H54 (cell line): ENCODE measurements at regions not wholly inside any gene's neighbourhood (a gene's known extent, or its start where the extent isn't known, plus 50 kb on each side); places are given as distances from the start of the nearest gene placed in this dataset.

Source experiments
- DNase-seq: peaks from one replicate; pipeline ENCODE4 v3.0.0; 2011; ENCODE audit warnings: low spot score, mixed read lengths; ENCODE audit not compliant: insufficient read length
- FAIRE-seq: peaks from 3 replicates; lab custom pipeline; 2011; peaks lifted over from hg19 to GRCh38; lab: Jason Lieb, UNC
- POLR2A ChIP-seq: IDR thresholded peaks from 2 replicates; pipeline ENCODE4 v1.6.1; 2011; ENCODE audit warnings: low read depth, mild to moderate bottlenecking, low read length

DNA sequence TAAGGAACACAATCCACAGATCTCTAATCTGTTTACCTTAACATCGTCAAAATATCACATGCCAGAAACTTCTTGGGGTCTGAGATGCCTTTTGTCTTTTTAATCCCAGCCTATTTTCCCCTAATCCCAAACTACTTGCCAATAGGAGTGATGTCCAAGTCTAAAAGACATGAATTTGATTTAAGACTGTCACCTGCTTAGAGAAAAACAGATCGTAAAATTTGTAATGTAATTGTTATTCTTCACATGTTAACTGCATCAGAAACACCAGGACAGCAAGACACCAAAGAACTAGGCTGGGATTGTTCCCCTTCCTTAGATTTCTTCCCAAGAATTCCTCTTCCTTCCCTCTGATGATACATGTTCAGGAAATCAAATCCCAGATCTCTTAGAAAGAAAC lies 198.1 kb upstream of the ARHGAP20 start:
- DNase-seq (no peak), FAIRE-seq (no peak)
- TF ChIP-seq POLR2A = no peak

DNA sequence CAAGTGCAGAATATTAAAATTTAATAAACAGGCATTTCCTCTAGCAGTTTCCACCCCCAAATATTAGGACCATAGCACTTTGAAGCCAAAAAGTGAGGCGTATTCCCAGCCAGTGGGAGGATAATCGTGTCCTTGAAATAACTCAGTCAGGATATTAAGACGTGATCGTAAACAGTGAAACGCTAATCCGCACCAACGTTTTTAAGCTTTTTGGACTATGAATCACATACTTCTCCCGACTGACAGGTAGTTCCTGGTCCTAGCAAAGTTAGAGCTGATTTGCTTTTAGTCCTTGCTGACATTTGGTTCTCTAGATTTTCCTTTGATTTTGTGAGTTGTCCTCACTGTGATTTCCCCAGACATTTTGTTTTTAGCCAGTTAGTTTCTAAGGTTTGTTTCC lies 197.1 kb upstream of the ARHGAP20 start:
- FAIRE-seq (no peak), DNase-seq (no peak)
- no peak for TF ChIP-seq POLR2A

DNA sequence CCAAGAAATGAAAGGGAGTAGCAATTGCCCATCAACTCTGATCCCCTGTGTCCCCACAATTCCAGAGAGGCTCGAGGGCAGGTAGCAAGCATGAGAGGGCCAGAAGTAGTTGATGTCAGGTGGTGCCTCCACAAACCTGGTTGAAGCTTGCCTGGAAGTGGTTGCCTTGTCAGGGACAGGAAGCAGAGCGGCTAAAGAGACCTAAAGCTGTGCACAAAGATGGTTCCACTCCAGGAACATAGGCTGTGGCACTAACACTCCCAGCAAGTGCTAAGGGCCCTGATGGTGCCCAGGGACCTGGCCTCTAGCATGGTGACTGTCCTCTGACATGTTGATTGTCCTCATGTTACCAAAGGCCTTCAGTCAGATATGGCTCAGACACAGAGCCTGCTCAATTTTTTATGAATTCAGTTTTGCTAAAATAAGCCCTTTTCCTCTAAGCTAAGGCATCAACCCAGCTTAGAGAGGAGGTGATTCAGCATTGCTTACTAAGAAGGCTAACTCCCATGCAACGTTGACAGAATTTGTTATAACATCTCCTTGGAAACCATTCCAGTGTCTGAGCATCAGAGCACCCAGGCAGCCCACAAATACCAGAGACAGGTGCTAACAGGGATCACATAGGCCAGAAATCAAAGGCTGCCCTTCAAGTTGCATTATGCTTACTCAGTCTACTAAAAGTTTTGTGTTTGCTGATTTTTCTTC lies 196.3 kb upstream of the ARHGAP20 start:
- DNase-seq (no peak), FAIRE-seq (no peak)
- TF ChIP-seq POLR2A = no peak

DNA sequence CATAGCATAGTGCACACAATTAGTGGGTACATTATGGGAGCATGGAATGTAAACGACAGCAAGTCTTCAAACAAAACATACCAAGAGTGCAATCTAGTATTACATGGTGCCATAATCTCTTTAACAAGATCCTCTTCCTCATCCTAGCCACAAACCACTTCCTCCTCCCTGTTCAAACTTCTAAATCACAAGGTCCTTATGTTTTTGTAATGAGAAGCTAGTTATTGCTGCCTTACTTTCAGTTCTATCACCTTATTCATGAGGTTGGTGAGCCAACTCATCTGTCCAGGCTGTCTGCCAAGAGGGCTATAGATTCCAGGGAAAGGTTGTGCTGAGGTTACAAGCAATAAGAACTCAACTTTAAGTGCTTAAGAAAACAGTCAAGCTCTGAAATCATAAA lies 195.4 kb upstream of the ARHGAP20 start:
- FAIRE-seq = no peak
- no peak for TF ChIP-seq POLR2A
- DNase-seq = no peak

DNA sequence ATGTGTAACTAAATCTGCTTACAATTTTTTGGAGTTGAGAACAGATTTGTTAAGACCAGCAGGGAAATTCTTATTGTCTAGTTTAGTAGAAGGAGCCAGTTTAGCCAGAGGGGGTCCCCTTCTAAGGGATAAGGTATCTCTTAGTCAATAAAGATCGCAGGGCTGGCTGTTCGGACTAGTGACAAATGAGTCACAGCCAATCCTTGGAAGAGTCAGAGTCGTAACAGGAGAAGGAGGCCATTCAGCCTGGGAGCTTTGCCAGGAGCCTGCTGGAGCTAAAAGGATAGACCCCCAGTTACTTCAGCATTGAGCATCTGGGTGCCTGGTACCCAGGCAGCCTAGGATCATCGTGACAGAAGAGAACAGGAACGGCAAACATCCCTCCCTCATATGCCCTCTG lies 191.6 kb upstream of the ARHGAP20 start:
- TF ChIP-seq POLR2A = no peak
- DNase-seq (no peak), FAIRE-seq (no peak)

DNA sequence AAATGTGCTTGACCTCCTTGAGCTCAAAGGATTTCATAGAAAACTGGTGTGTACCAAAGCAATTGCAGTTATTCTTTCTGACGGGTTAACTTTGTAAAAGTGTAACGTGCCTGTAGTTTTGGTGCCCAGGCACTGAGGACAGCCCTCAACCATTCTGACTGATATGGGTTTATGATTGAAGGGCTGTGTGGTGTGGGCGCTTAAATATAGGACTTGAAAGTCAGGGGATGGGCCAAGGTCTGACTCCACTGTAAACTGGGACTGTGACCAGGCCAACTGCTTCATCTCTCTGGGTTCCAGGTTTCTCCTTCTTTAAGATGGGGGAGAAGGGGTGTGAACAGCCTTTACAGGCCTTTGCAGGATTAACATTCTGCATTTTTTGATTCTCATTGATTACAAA lies 191.1 kb upstream of the ARHGAP20 start:
- FAIRE-seq = no peak

DNA sequence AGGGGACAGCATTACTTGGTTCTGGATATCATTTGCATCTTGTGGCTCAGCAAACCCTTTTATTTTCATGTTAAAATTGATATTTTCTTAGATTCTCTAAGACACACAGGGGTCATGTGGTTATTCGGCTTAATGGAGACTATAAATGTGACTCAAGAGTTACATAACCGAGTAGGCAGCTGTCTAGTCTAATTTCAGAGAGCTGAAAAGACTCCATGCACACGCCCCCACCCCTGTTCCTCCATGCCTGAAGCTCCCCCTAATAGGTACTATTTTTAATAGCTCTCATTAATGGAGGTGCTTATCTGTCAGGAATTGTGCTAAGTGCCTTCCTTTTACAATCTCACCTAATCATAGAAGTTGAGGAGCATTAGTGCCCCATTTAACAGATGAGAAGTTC lies 189.2 kb upstream of the ARHGAP20 start:
- DNase-seq (no peak), FAIRE-seq (no peak)
- no peak for TF ChIP-seq POLR2A

More for the DNA sequence above, 191.1 kb upstream of the ARHGAP20 start:
- DNase-seq = no peak
- TF ChIP-seq POLR2A = no peak

DNA sequence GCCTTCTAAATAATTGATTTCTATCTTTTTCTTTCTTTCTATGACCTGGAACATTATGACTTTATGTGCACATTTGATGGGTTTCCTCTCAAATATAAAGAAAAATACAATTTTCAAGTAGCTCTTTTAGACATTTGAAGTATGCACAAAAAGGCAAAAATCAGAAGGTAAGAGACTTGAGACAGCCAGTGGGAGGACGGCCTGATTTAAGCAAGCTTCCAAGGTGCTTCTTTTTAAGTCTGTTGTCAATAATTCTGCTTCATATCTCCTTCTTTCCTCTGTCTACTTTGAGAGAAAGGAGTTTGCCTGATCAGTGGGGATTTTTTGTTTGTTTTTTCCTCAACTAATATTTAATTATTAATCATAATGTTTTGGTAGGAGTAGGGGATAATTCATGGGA lies 188.2 kb upstream of the ARHGAP20 start:
- no peak for TF ChIP-seq POLR2A
- no peak for FAIRE-seq

DNA sequence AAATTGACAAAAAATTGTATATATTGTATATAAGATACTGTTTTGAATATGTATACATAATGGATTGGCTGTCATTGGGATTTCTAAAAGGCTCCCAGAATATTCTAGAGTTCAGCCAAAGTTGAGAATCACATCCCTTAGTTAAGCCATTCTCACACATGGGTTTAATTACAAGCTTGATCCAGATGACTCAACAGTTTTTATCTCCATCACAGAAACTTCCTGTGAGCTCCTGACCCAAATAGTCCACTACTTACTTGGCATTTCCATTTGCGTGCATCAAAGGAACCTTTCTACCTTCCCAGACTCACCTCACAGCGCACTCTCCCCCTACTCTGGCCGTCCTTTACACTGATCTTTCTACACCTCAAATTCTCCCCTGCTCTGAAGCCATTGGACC lies 184.8 kb upstream of the ARHGAP20 start:
- no peak for TF ChIP-seq POLR2A
- FAIRE-seq = no peak
- DNase-seq = no peak

More for the DNA sequence above, 188.2 kb upstream of the ARHGAP20 start:
- no peak for DNase-seq

DNA sequence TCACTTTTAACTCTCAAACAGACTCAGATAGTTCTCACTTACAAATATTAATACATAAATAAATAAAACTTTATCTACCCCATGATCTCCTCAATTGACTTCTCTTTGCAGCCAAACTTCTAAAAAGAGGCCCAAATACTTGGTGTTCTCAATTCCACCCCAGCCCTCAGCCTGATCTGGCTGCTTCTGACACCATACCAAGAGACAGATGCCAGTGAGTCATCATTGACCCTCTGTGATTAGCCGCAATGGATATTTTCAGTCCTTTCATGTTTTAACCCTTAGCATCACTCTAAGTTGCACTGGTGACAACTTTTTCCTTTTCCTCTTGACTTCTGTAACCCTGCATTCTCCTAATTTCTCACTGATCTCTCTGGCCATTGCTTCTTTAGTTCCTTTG lies 184.1 kb upstream of the ARHGAP20 start:
- DNase-seq (no peak), FAIRE-seq (no peak)
- TF ChIP-seq POLR2A = no peak

DNA sequence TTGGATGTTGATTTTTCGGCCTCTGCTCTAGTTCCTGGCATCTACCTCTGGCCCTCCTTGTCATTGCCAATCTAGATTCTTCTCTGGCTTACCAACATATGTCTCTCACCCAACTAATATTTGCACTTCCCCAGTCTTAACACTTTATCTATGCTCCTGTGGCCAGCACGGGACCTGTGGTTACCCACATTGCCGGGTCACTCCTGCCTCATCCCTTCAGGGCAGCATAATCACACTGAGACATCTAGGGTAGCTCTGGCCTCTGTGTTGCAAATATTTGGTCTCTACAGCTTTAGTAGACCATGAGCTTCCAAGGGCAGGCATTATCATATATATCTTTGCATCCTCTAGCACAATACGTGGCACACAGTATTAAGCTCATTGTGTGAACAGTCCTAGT lies 182.0 kb upstream of the ARHGAP20 start:
- no peak for FAIRE-seq

DNA sequence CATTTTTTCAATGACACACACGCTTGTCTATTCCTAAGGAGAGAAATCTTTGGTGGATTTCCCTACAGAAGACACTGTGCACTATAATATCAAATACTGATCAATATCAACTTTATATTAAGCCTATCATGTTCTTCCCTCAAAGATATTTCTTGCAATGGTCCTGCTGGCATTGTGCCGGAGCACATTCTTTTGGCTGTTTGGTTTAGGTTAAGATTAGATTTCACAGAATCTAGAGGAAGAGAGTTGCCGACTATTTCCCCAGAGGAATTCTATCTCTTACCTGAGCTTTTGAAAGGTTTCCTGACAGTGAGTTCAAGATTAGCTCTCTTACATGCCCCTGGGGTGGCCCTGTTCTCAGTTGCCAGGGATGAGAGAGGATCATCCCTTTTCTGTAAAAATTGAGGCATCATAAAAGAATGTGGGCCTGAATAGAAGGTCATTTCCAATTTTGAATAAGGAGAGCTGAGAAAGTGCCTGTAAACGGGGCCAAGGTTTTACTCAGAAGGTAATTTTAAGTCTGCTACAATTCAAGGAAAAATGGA lies 180.6 kb upstream of the ARHGAP20 start:
- no peak for TF ChIP-seq POLR2A
- FAIRE-seq (no peak), DNase-seq (no peak)

More for the DNA sequence above, 182.0 kb upstream of the ARHGAP20 start:
- no peak for TF ChIP-seq POLR2A
- DNase-seq = no peak

DNA sequence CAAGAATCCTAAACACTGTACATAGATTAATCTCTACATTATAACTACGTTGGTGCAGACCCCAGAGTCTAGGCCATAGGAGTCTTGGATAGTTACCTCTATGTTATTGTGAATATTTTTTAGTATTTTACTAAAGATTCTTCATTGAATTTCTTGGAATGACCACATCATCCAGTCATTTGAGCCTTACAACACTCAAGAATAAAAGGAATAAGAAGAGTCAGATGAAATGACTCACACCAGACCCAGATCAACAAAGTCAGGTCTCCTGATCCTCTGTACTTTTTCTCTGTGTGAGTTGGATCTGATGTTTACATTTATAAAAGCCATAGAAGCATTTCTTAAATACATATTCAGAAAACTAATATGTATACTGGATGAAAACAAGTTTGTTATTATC lies 179.2 kb upstream of the ARHGAP20 start:
- DNase-seq (no peak), FAIRE-seq (no peak)
- no peak for TF ChIP-seq POLR2A

DNA sequence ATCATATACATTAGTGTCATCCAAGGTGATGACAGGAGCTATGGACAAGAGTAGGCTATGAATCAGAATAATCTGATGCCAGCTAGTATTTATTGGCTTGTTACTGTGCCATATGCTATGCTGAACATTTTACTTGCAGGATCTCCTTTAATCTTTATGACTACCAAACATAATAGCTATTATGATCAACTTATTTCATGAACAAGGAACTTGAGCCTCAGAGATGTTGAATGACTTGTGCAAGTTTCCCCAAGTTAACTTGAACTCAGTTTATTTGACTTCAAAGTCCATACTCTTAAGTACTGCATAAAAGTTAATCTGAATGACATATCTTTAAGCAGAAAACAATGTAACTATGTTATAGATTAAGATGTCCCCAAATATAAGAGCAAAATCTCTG lies 178.8 kb upstream of the ARHGAP20 start:
- no peak for FAIRE-seq
- TF ChIP-seq POLR2A = no peak
- no peak for DNase-seq

DNA sequence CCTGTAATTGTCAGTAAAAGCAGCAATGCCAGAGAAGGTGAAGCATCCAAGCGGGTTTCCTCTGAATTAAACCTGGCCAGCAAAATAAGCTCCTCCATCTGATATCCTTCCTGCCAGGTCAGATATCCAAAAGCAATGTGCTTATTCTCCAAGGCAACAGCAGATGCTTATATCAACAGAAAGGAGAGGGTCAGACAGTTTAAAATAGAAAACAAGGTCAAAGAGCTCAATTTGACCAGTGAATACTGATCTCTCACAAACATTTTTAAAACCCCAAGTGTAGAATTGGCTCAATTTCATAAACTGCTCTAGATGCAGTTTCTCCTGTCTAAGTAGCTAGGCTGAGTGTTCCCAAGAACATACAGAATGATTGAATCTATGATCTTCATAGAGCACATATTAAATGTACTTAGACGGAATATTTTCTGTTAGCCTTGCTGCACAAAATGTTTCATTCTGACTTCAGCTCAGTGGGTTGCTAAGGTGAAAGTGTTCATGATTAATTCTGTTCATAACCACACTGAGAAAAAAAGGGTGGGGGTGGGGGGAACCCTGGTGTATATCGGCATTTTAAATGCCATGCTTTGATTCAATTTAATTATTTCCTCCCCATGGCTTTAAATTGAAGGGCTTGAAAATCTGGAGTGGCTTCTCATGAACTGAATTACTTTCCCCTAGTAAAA lies 174.2 kb upstream of the ARHGAP20 start:
- DNase-seq (no peak), FAIRE-seq (no peak)
- no peak for TF ChIP-seq POLR2A

DNA sequence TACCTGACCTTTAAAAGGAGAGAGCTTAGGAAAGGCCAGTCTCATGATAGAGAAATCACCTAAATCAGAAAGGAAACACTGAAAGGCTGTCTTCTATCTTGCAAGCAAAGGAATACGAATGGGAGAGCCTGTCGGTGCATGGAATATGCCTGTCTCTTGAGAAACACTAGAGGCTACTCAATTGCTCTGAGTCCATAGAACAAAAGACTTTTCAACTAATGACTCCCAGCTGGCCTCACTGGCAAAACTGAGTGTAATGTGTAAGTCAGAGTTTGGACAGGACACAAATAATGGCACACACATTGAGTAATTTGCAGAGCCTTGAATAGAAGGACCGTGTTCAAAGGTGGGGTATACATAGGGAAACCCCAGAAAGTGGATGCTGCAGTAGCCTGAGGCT lies 171.0 kb upstream of the ARHGAP20 start:
- TF ChIP-seq POLR2A = no peak
- FAIRE-seq (no peak), DNase-seq (no peak)
